Mesendoderm (in vitro differentiated cells): ENCODE measurements at regions not wholly inside any gene's neighbourhood (a gene's known extent, or its start where the extent isn't known, plus 50 kb on each side); places are given as distances from the start of the nearest gene placed in this dataset.
"Not testable (repeated sequence)": the region's sequence is repeated elsewhere in the genome, so short reads cannot be mapped to it uniquely, and the experiment has no call there.

ENCODE experiments used
- DNase-seq: peaks from one replicate; pipeline ENCODE4 v3.0.0; 2013
- H2AK5ac ChIP-seq: 2 replicates; pipeline ENCODE4 v1.6.1; 2013; ENCODE audit warnings: low read length, inconsistent platforms
- H2BK120ac ChIP-seq: 2 replicates; pipeline ENCODE4 v1.6.1; 2013; ENCODE audit warnings: low read depth, mild to moderate bottlenecking, low read length, moderate library complexity, mixed read lengths
- H2BK15ac ChIP-seq: replicated peaks from 2 replicates; pipeline ENCODE4 v1.6.1; 2013; ENCODE audit warnings: low read depth, mild to moderate bottlenecking, moderate library complexity
- H2BK5ac ChIP-seq: 2 replicates; pipeline ENCODE4 v1.6.1; 2013; ENCODE audit warnings: low read length, inconsistent platforms
- H3K18ac ChIP-seq: 2 replicates; pipeline ENCODE4 v1.6.1; 2013; ENCODE audit warnings: mild to moderate bottlenecking, low read length, mixed read lengths
- H3K23ac ChIP-seq: one replicate; pipeline ENCODE4 v1.6.1; 2013; ENCODE audit warnings: low read length
- H3K27ac ChIP-seq: 2 replicates; pipeline ENCODE4 v1.5.1; 2013; ENCODE audit warnings: low read depth, mild to moderate bottlenecking, inconsistent platforms, low read length, moderate library complexity
- H3K27me3 ChIP-seq: 2 replicates; pipeline ENCODE4 v1.6.1; 2013; ENCODE audit warnings: low read length, control low read depth, mild to moderate bottlenecking, inconsistent platforms; ENCODE audit not compliant: insufficient read depth, poor library complexity
- H3K36me3 ChIP-seq: 2 replicates; pipeline ENCODE4 v1.6.1; 2013; ENCODE audit warnings: low read length, inconsistent platforms; ENCODE audit not compliant: control insufficient read depth, insufficient read depth
- H3K4ac ChIP-seq: one replicate; pipeline ENCODE4 v1.6.1; 2013; ENCODE audit warnings: low read depth, mild to moderate bottlenecking, low read length, moderate library complexity
- H3K4me1 ChIP-seq: 2 replicates; pipeline ENCODE4 v1.6.1; 2013; ENCODE audit warnings: low read depth, low read length, inconsistent platforms; ENCODE audit not compliant: control insufficient read depth
- H3K4me2 ChIP-seq: 2 replicates; pipeline ENCODE4 v1.6.1; 2013; ENCODE audit warnings: low read length
- H3K4me3 ChIP-seq: 2 replicates; pipeline ENCODE4 v1.5.1; 2013; ENCODE audit warnings: mild to moderate bottlenecking, low read length
- H3K56ac ChIP-seq: one replicate; pipeline ENCODE4 v1.6.1; 2013; ENCODE audit warnings: low read length
- H3K79me1 ChIP-seq: 2 replicates; pipeline ENCODE4 v1.6.1; 2013; ENCODE audit warnings: low read length, inconsistent platforms
- H3K79me2 ChIP-seq: 2 replicates; pipeline ENCODE4 v1.6.1; 2013; ENCODE audit warnings: mild to moderate bottlenecking, low read length; ENCODE audit not compliant: control insufficient read depth, insufficient read depth
- H3K9ac ChIP-seq: 2 replicates; pipeline ENCODE4 v1.6.1; 2013; ENCODE audit warnings: low read length, inconsistent platforms
- H4K5ac ChIP-seq: one replicate; pipeline ENCODE4 v1.6.1; 2013; ENCODE audit warnings: low read length
- H4K8ac ChIP-seq: one replicate; pipeline ENCODE4 v1.6.1; 2013; ENCODE audit warnings: low read depth, mild to moderate bottlenecking, control low read depth, low read length, moderate library complexity
- whole genome bisulfite sequencing: extraction: QIAGEN DNeasy Blood & Tissue Kit; methylation state at CpG from one replicate; pipeline ENCODE4 v1.1.7; 2013; ENCODE audit warnings: low lambda C conversion rate, missing lambda C conversion rate; ENCODE audit not compliant: insufficient coverage; ENCODE audit errors: extremely low coverage; 5-methylcytosine and 5-hydroxymethylcytosine counted together

- no peak overlapping the region for H2AK5ac ChIP-seq
- H3K79me2 ChIP-seq, result no peaks in the 10 kb centered on the region
- H3K56ac ChIP-seq, result no peak overlapping the region
- no peak overlapping the region for H3K9ac ChIP-seq
- no peak overlapping the region for H2BK5ac ChIP-seq
- H3K4me1 ChIP-seq, result no peaks in the 10 kb centered on the region
- H3K23ac ChIP-seq, result no peak overlapping the region
- H3K4me3 ChIP-seq, result no peak overlapping the region
- no peak overlapping the region for H3K27ac ChIP-seq
- H4K5ac ChIP-seq, result no peak overlapping the region
- no peak overlapping the region for H3K18ac ChIP-seq
- no CpG with 5 or more reads among the region's 5 CpGs for WGBS
- H3K79me1 ChIP-seq, result no peaks in the 10 kb centered on the region
- H2BK120ac ChIP-seq, result no peak overlapping the region
- no peak overlapping the region for H3K4me2 ChIP-seq
- H3K4ac ChIP-seq, result no peak overlapping the region
- no peak overlapping the region for H2BK15ac ChIP-seq
- no peak for DNase-seq
- H4K8ac ChIP-seq, result no peak overlapping the region
- no peaks in the 10 kb centered on the region for H3K36me3 ChIP-seq
- H3K27me3 ChIP-seq, result no peaks in the 10 kb centered on the region
Observed at GRCh38 chr5:67855523-67855922, 360.0 kb upstream of the PIK3R1 start.

- not testable (repeated sequence) for H3K79me1 ChIP-seq, DNase-seq, H3K4ac ChIP-seq, H2BK120ac ChIP-seq, H3K4me2 ChIP-seq, H3K4me3 ChIP-seq, H2BK15ac ChIP-seq, H3K36me3 ChIP-seq, H3K27me3 ChIP-seq, H3K56ac ChIP-seq, H2BK5ac ChIP-seq, H2AK5ac ChIP-seq, H3K79me2 ChIP-seq, H3K27ac ChIP-seq, H3K4me1 ChIP-seq, H4K5ac ChIP-seq, H3K23ac ChIP-seq, H3K9ac ChIP-seq, H4K8ac ChIP-seq, H3K18ac ChIP-seq
- WGBS, result no CpG with 5 or more reads among the region's 5 CpGs
Observed at GRCh38 chr5:67850906-67851305, 364.6 kb upstream of the PIK3R1 start.

- no peak for DNase-seq
- Histone ChIP-seq H2BK5ac (no peak overlapping the region), H3K79me1 (no peaks in the 10 kb centered on the region), H3K27ac (no peak overlapping the region), H2BK15ac (no peak overlapping the region), H3K27me3 (no peaks in the 10 kb centered on the region), H3K23ac (no peak overlapping the region), H3K36me3 (no peaks in the 10 kb centered on the region), H3K56ac (no peak overlapping the region), H2BK120ac (no peak overlapping the region), H3K4ac (no peak overlapping the region), H3K79me2 (no peaks in the 10 kb centered on the region), H3K4me2 (no peak overlapping the region), H3K4me3 (no peak overlapping the region), H4K8ac (no peak overlapping the region), H3K18ac (no peak overlapping the region), H2AK5ac (no peak overlapping the region), H3K9ac (no peak overlapping the region), H3K4me1 (no peaks in the 10 kb centered on the region), H4K5ac (no peak overlapping the region)
- no CpG with 5 or more reads among the region's 3 CpGs for WGBS
Observed at GRCh38 chr5:67844924-67845323, 370.6 kb upstream of the PIK3R1 start.

DNA sequence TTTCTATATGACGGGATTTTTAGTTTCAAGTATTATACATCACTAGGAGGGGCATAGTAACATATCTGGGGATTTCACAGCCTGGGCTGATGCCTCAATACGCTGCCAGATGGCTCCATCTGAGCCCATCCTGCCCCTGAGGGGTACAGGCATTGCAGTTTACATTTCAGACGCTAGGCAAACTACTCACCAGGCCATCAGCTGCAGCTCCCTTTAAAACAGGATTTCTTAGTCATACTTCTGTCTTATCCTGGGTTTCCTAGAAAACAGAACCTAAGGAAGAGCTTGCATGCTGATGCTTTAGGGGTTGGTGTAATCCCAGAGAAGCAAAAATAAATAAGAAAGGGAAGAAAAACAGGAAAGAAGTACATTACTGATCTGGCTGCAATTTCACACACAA lies 372.8 kb upstream of the PIK3R1 start:
- H3K56ac ChIP-seq, result no peak overlapping the region
- H3K23ac ChIP-seq, result no peak overlapping the region
- H3K4me1 ChIP-seq, result no peaks in the 10 kb centered on the region
- no peak overlapping the region for H3K27ac ChIP-seq
- WGBS, result no CpG with 5 or more reads among the region's 3 CpGs
- H3K4ac ChIP-seq, result no peak overlapping the region
- H3K79me1 ChIP-seq, result no peaks in the 10 kb centered on the region
- H3K36me3 ChIP-seq, result no peaks in the 10 kb centered on the region
- no peak overlapping the region for H3K18ac ChIP-seq
- peak; percentile 60 for DNase-seq
- H4K8ac ChIP-seq, result no peak overlapping the region
- no peak overlapping the region for H2BK5ac ChIP-seq
- H2AK5ac ChIP-seq, result no peak overlapping the region
- H4K5ac ChIP-seq, result no peak overlapping the region
- H3K27me3 ChIP-seq, result no peaks in the 10 kb centered on the region
- H3K79me2 ChIP-seq, result no peaks in the 10 kb centered on the region
- H2BK15ac ChIP-seq, result no peak overlapping the region
- no peak overlapping the region for H3K4me2 ChIP-seq
- no peak overlapping the region for H3K4me3 ChIP-seq
- H3K9ac ChIP-seq, result no peak overlapping the region
- no peak overlapping the region for H2BK120ac ChIP-seq

GRCh38 chr5:67837225-67837624 lies 378.3 kb upstream of the PIK3R1 start:
- H3K79me2 ChIP-seq, H4K8ac ChIP-seq, H3K23ac ChIP-seq, H3K9ac ChIP-seq, H3K4me3 ChIP-seq, H2AK5ac ChIP-seq, H3K79me1 ChIP-seq, H2BK15ac ChIP-seq, H3K27ac ChIP-seq, DNase-seq, H3K27me3 ChIP-seq, H2BK5ac ChIP-seq, H4K5ac ChIP-seq, H2BK120ac ChIP-seq, H3K4me1 ChIP-seq, H3K36me3 ChIP-seq, H3K18ac ChIP-seq, H3K4me2 ChIP-seq, H3K4ac ChIP-seq, H3K56ac ChIP-seq: not testable (repeated sequence)
- WGBS, result no CpG with 5 or more reads among the region's 3 CpGs

- H3K4me1 ChIP-seq, H3K56ac ChIP-seq, H4K5ac ChIP-seq, H3K18ac ChIP-seq, H3K4me3 ChIP-seq, H3K4ac ChIP-seq, H3K36me3 ChIP-seq, H2BK120ac ChIP-seq, H3K79me1 ChIP-seq, H2BK5ac ChIP-seq, H3K4me2 ChIP-seq, DNase-seq, H3K9ac ChIP-seq, H4K8ac ChIP-seq, H2BK15ac ChIP-seq, H3K27me3 ChIP-seq, H3K79me2 ChIP-seq, H3K23ac ChIP-seq, H2AK5ac ChIP-seq, H3K27ac ChIP-seq: not testable (repeated sequence)
- no CpG with 5 or more reads among the region's 1 CpG for WGBS
Observed at GRCh38 chr5:67836496-67836895, 379.1 kb upstream of the PIK3R1 start.
